Testis (tissue), 2 donors: ENCODE measurements at regions not wholly inside any gene's neighbourhood (a gene's known extent, or its start where the extent isn't known, plus 50 kb on each side); places are given as distances from the start of the nearest gene placed in this dataset.

Source experiments
- CTCF ChIP-seq, 3 experiments: fragments of 450-650 bp in 2 of 3; fragments of 200-600 bp in 1 of 3; sonication (generic) in 1 of 3; IDR thresholded peaks; one replicate each; pipeline ENCODE4 v1.5.1; 2016 to 2019; ENCODE audit warnings: antibody characterized with exemption in 3 of 3, mild to moderate bottlenecking in 2 of 3, moderate library complexity in 1 of 3
- POLR2A ChIP-seq: fragments of 450-650 bp; IDR thresholded peaks from one replicate; pipeline ENCODE4 v1.6.1; 2017; ENCODE audit warnings: antibody characterized with exemption, mild to moderate bottlenecking, moderate library complexity

DNA sequence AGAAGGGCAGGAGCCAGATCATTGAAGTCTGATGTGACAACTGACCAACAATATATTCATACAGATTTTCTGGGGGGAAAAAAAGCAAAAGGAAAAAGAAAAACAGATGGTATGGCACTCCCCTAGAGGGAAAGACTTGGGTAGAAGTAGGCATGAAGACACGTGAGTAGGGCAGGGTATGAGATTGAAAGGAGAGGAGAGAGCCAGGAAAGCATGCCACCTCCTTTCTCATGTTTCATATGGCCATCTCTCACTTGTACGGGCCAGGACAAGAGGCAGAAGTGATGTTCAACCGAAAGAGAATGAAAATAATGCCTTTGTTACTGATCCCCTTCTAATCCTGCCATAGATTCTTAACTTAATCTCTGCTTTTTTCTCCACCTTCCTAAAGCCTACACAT lies 139.0 kb upstream of the ACTBL2 start:
- TF ChIP-seq CTCF (IDR thresholded peaks at IDR 0.05) (no peak), POLR2A (no peak)
